GM21528 (cell line): ENCODE measurements at regions not wholly inside any gene's neighbourhood (a gene's known extent, or its start where the extent isn't known, plus 50 kb on each side); places are given as distances from the start of the nearest gene placed in this dataset.

Experiments
- ATAC-seq: cut with Tn5 transposase; IDR thresholded peaks from one replicate; pipeline ENCODE4 v1.9.1; 2021; ENCODE audit warnings: mild to moderate bottlenecking, moderate library complexity; ENCODE audit not compliant: unreplicated experiment, low FRiP score

DNA sequence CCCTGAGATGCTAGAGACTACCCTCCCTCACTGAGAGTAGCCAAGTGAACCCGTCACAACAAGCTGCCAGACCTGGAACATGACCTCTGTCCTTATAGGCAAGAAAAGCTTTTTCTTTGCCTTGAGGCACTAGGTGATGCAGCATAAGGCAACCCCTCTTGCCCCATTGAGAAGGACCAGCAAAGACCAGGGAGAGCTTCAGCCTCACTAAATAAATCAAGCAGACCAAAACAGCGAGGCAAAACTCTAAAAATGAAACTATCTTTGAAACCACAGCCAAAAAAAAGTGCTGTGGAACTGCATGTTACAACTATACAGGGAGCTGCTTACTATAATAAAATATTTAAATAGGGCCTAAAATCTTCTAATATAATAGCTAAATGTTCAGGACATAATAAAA, 62.6 kb upstream of the FAM83B start:
- no peak for ATAC-seq

DNA sequence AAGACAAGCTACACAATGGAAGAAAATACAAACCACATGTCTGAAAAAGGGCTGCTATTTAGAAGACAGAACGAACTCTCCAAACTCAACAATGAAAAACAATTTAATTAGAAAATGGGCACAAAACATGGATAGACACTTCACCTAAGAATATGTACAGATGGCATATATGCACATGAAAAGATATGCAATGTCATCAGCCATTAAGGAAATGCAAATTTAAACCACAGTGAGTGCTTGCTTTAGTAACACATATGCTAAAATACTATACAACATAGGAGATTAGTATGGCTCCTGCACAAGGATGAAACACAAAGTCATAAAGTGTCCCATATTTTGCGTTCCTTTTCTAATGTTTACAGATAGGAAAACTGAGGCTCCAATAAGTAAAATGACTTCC, 60.4 kb upstream of the FAM83B start:
- no peak for ATAC-seq

DNA sequence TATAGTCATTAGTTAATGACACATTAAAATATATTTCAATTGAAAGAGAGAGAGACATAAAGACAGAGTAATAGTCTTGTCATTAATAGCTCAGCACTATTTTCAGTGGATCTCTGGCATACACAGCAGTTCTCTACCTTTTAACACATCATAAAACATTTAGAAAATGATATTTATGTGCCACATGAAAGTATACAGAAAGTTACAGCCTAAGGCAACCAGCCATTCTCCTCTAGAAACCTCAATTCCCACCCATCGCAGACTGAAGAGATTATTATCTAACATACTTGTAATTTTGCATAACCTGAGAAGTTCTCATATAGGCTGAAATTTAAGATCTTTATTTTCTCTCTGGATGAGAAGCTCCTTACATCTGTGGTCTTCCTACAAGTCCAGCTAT, 58.7 kb upstream of the FAM83B start:
- no peak for ATAC-seq
